ENCODE measurements at regions not wholly inside any gene's neighbourhood (a gene's known extent, or its start where the extent isn't known, plus 50 kb on each side); places are given as distances from the start of the nearest gene placed in this dataset.

DNA sequence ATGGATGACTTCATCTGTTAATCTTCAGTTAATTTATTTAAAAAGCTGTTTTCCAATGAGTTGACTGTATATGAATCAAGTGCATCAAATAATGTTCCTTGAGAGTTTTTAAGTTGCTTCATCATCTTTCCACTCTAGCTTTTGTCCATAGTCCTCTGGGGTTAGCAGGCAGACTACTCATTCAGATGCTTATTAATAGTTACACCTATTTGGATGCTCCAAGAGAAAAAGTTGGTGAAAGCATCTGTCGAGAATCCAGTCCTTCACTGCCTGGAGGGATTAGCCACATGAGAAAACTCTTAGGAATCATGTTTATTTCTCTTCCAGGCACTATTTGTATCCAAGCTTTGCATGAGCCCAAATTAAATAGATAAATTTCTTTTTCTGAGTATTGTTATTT lies 70.2 kb downstream of the DACT1 start:
- TF ChIP-seq CTCF (conservative IDR thresholded peaks at IDR 0.05; ENCODE audit: low read depth, low read length) = no peak
- H3K4me3 ChIP-seq (ENCODE audit: low read length) = no peak overlapping the region

DNA sequence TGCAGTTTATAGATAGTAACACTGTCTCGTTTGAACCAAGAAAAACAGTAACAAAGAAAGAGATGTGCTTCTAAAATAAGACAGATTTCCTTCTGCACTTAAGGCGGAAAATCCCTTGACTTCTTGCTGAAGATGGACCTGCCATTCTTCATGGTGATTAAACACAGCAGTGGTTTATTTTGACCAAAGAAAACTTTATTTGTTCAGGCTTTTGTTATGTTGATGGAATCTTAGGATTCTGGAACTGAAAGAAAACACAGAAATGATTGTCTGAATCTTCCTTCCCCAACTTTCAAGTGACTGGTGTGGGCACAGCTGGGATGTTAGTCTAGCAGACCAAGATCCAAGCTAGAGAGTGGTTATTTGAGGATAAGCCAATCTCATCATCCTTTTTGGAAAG lies 72.2 kb downstream of the DACT1 start:
- no peak for TF ChIP-seq CTCF (conservative IDR thresholded peaks at IDR 0.05; ENCODE audit: low read depth, low read length)
- DNase-seq (ENCODE audit: low read depth) = no peak
- no peak overlapping the region for H3K4me3 ChIP-seq (ENCODE audit: low read length)

More for the DNA sequence above, 70.2 kb downstream of the DACT1 start:
- no peak for DNase-seq (ENCODE audit: low read depth)

GRCh38 chr14:58711382-58711781 lies 73.6 kb downstream of the DACT1 start:
- H3K4me3 ChIP-seq (ENCODE audit: low read length) = no peak overlapping the region
- TF ChIP-seq CTCF (conservative IDR thresholded peaks at IDR 0.05; ENCODE audit: low read depth, low read length) = no peak
- no peak for DNase-seq (ENCODE audit: low read depth)

DNA sequence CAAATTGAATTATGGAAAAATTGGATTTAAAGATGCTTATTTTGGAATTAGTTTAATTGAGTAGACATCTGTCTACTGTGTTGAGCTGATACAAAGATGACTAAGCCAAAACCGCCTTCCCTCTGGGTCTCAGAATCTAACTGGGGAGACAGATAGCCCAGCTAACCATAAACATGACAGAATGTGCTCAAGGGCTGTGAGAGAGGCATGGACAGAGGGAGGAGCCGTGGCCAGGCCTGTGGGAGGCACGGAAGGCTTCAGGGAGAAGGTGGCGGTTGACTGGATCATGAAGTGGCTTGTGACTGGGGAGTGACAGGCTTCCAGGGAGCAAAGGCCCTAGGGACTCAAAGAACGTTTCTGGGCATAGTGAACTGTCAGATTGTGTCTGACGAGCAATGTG lies 74.6 kb downstream of the DACT1 start:
- DNase-seq (ENCODE audit: low read depth) = no peak
- H3K4me3 ChIP-seq (ENCODE audit: low read length) = no peak overlapping the region
- TF ChIP-seq CTCF (conservative IDR thresholded peaks at IDR 0.05; ENCODE audit: low read depth, low read length) = no peak

GRCh38 chr14:58713677-58714076 lies 75.9 kb downstream of the DACT1 start:
- H3K4me3 ChIP-seq (ENCODE audit: low read length) = no peak overlapping the region
- no peak for TF ChIP-seq CTCF (conservative IDR thresholded peaks at IDR 0.05; ENCODE audit: low read depth, low read length)
- no peak for DNase-seq (ENCODE audit: low read depth)

- DNase-seq (ENCODE audit: low read depth) = no peak
- no peak overlapping the region for H3K4me3 ChIP-seq (ENCODE audit: low read length)
- TF ChIP-seq CTCF (conservative IDR thresholded peaks at IDR 0.05; ENCODE audit: low read depth, low read length) = no peak
These were observed 78.9 kb downstream of the DACT1 start for GRCh38 chr14:58716706-58717105.

DNA sequence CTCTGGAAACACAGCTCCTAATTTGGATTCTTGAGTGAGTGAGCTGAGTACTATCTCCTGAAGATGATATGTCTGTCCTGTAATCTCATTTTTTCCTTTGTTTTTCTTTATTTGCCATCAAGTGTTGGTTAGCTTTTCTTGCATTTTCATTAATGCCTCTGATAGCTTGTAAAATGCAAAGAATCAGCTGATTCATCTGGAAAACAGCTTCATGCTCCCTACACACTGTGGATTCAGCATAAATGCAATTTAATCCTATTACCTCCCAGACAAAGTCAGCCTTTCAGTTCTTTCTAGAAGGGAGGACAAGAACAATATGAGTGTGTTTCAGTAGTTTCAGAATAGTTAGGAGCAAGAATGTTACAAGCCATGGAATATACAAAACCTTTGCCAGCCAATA lies 79.4 kb downstream of the DACT1 start:
- TF ChIP-seq CTCF (conservative IDR thresholded peaks at IDR 0.05; ENCODE audit: low read depth, low read length) = no peak
- no peak overlapping the region for H3K4me3 ChIP-seq (ENCODE audit: low read length)
- peak; percentile 85 for DNase-seq (ENCODE audit: low read depth)

Data from retinal pigment epithelial cell (primary cell).